K562 (cell line): ENCODE measurements at regions not wholly inside any gene's neighbourhood (a gene's known extent, or its start where the extent isn't known, plus 50 kb on each side); places are given as distances from the start of the nearest gene placed in this dataset.

Experiments used
- ATAC-seq: fragments of 200-7000 bp; cut with Tn5 transposase; 3 replicates; pipeline ENCODE4 v1.9.1; 2020; ENCODE audit warnings: moderate library complexity
- BruUV-seq: library from RNA; stranded (reverse); fragments of 400-500 nt; replicated peaks from 2 replicates; lab custom pipeline; 2021; lab: Mats Ljungman, UMichigan
- CTCF ChIA-PET: fragments of 300-600 bp; formaldehyde crosslinking; extraction: SDS; loops from one replicate; lab custom pipeline; 2021; ENCODE audit warnings: low intra/inter-chr PET ratio; lab: Yijun Ruan, JAX
- POLR2A ChIA-PET: fragments of 300-600, 350-650 bp; sonication (Branson Sonifier 250); formaldehyde crosslinking; extraction: SDS; loops from one replicate; lab custom pipeline; 2021; ENCODE audit warnings: antibody characterized with exemption, inconsistent platforms; lab: Yijun Ruan, JAX
- DNase-seq, 4 experiments: peaks; one replicate each; pipeline versions ENCODE4 v3.0.0 to v3.0.0-alpha.2; 2011 to 2018; ENCODE audit warnings: low spot score in 3 of 4, mixed read lengths in 3 of 4; ENCODE audit errors: extremely low read depth in 1 of 4
- FAIRE-seq: peaks from 2 replicates; lab custom pipeline; 2011; peaks lifted over from hg19 to GRCh38; lab: Jason Lieb, UNC
- H2AFZ ChIP-seq: 2 replicates; pipeline ENCODE4 v1.6.0; 2011; ENCODE audit warnings: low read depth, low read length, control low read depth, inconsistent platforms
- H3K27ac ChIP-seq: fragments of 200-600 bp; 3 replicates; pipeline ENCODE4 v1.8.0; 2011; ENCODE audit warnings: low read depth, mild to moderate bottlenecking, control low read depth, inconsistent platforms, low read length, moderate library complexity, mixed read lengths; ENCODE audit errors: extremely low read depth
- H3K27me3 ChIP-seq, 2 experiments: fragments of 300-600 bp in 1 of 2; 2 replicates in 1 of 2; 3 replicates in 1 of 2; pipeline versions ENCODE4 v1.6.0 to v1.8.0; 2011; ENCODE audit warnings: inconsistent platforms in 2 of 2, low read length in 2 of 2, mild to moderate bottlenecking in 1 of 2, mixed read lengths in 1 of 2, moderate library complexity in 1 of 2; ENCODE audit not compliant: control insufficient read depth in 2 of 2, insufficient read depth in 2 of 2
- H3K36me3 ChIP-seq: fragments of 300-600 bp; 3 replicates; pipeline ENCODE4 v1.8.0; 2011; ENCODE audit warnings: mild to moderate bottlenecking, low read length, inconsistent platforms; ENCODE audit not compliant: control insufficient read depth, insufficient read depth
- H3K4me1 ChIP-seq, 2 experiments: fragments of 200-600 bp in 1 of 2; replicated peaks in 1 of 2; 2 replicates in 1 of 2; 3 replicates in 1 of 2; pipeline versions ENCODE4 v1.5.1 to v1.8.0; 2011; ENCODE audit warnings: inconsistent platforms in 2 of 2, low read length in 2 of 2, mild to moderate bottlenecking in 1 of 2, mixed read lengths in 1 of 2, moderate library complexity in 1 of 2; ENCODE audit not compliant: control insufficient read depth in 2 of 2, insufficient read depth in 2 of 2
- H3K4me2 ChIP-seq: 2 replicates; pipeline ENCODE4 v1.6.1; 2011; ENCODE audit warnings: low read length, control low read depth, inconsistent platforms, mixed read lengths; ENCODE audit not compliant: insufficient read depth
- H3K4me3 ChIP-seq: fragments of 200-600 bp; sonication (generic), shearing (Covaris generic); 2 replicates; pipeline ENCODE4 v1.5.1; 2016; ENCODE audit warnings: control low read depth, inconsistent platforms
- H3K79me2 ChIP-seq: fragments of 200-600 bp; 3 replicates; pipeline ENCODE4 v1.8.0; 2011; ENCODE audit warnings: low read length, inconsistent platforms; ENCODE audit not compliant: control insufficient read depth, insufficient read depth
- H3K9ac ChIP-seq, 2 experiments: 2 replicates each; pipeline versions ENCODE4 v1.6.0 to v1.6.1; 2011; ENCODE audit warnings: low read depth in 2 of 2, low read length in 2 of 2, control low read depth in 1 of 2, inconsistent platforms in 1 of 2, mild to moderate bottlenecking in 1 of 2, mixed read lengths in 1 of 2; ENCODE audit not compliant: insufficient read depth in 1 of 2
- H3K9me1 ChIP-seq: one replicate; pipeline ENCODE4 v1.6.0; 2011; ENCODE audit warnings: inconsistent platforms, mild to moderate bottlenecking, low read length, moderate library complexity; ENCODE audit not compliant: control insufficient read depth, insufficient read depth
- H3K9me3 ChIP-seq: replicated peaks from 2 replicates; pipeline ENCODE4 v1.5.1; 2011; ENCODE audit warnings: low read depth, low read length, inconsistent platforms; ENCODE audit not compliant: control insufficient read depth, insufficient read depth
- H4K20me1 ChIP-seq: replicated peaks from 2 replicates; pipeline ENCODE4 v1.6.1; 2011; ENCODE audit warnings: low read length, inconsistent platforms, mixed read lengths; ENCODE audit not compliant: control insufficient read depth, insufficient read depth
- RUNX1 ChIP-seq: sonication (generic); IDR thresholded peaks from 2 replicates; pipeline ENCODE4 v1.6.1; 2016; ENCODE audit warnings: antibody characterized with exemption, low read depth
- ZBTB49 ChIP-seq: sonication (generic); formaldehyde crosslinking; IDR thresholded peaks from 2 replicates; pipeline ENCODE4 v1.8.0; 2022; ENCODE audit warnings: missing genetic modification reagents, mild to moderate bottlenecking, borderline replicate concordance
- WGBS: fragments of 100-300 bp; shearing (Covaris generic); methylation state at CpG from one replicate; pipeline ENCODE4 v1.1.6; 2016; ENCODE audit warnings: low coverage, mixed read lengths; ENCODE audit not compliant: insufficient coverage; ENCODE audit errors: missing lambda C conversion rate; 5-methylcytosine and 5-hydroxymethylcytosine counted together
- in situ Hi-C: fragments of 300-500 bp; cut with MboI; formaldehyde crosslinking; loops from 4 replicates; pipeline ENCODE4 v1.15.0; 2018; ENCODE audit warnings: inconsistent platforms, mixed read lengths
- intact Hi-C: fragments of 100-400 bp; cut with micrococcal nuclease; formaldehyde crosslinking; loops from 2 replicates; pipeline ENCODE4 v1.14.2; 2022

GRCh38 chr4:30600246-30601017, 119.7 kb upstream of the PCDH7 start:
- POLR2A ChIA-PET = no interaction called here
- Histone ChIP-seq H3K36me3 (no peaks in the 10 kb centered on the region), H3K4me1 (no peaks in the 10 kb centered on the region), H3K79me2 (no peaks in the 10 kb centered on the region), H3K4me3 (no peak overlapping the region), H3K9ac (no peak overlapping the region), H3K9me1 (no peaks in the 10 kb centered on the region), H4K20me1 (no peaks in the 10 kb centered on the region), H3K27me3 (no peaks in the 10 kb centered on the region), H3K27ac (no peak overlapping the region), H3K4me2 (no peak overlapping the region), H2AFZ (no peak overlapping the region), H3K9me3 (no peaks in the 10 kb centered on the region)
- FAIRE-seq = no peak
- CTCF ChIA-PET = no interaction called here
- no peak for DNase-seq
- WGBS = 0% methylated on average over 5 of the region's 5 CpGs
- ATAC-seq = no peak
- no TSS peak for BruUV-seq
- intact Hi-C loops = no loop called here
- TF ChIP-seq ZBTB49 (CRISPR knock-in tag) (no peak), RUNX1 (no peak)
- in situ Hi-C loops = no loop called here
